Stimulated activated CD8-positive, alpha-beta memory T cell treated with anti-CD3 and anti-CD28 coated beads, Interleukin-15, amount 100 ng/mL, for 48 hours (primary cell): ENCODE measurements at regions not wholly inside any gene's neighbourhood (a gene's known extent, or its start where the extent isn't known, plus 50 kb on each side); places are given as distances from the start of the nearest gene placed in this dataset.
"Not testable (repeated sequence)": the region's sequence is repeated elsewhere in the genome, so short reads cannot be mapped to it uniquely, and the experiment has no call there.

ENCODE experiments used
- DNase-seq, 2 donors: peaks; one replicate each; pipeline ENCODE4 v3.0.0-alpha.2; 2020; ENCODE audit warnings: low read depth in 2 of 2

DNA sequence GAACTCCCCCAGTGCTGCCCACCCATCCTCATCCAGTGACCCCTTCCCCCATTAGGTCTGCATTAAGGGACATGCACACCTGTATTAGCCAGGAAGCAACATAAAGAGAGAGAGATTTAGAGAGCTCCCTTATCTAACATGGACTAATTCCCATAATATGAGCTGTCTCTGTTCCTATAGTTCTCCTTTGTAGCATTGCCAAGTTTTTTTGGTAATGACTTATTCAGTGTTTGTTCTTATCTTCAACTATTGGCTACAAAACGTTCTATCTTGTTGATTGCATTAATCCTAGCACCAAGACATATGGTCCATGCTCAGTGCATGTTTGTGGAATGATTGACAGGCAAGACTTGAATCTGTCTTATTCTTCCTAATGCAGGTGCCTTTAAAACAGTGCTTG is 264.0 kb downstream of the ADGRL2 start:
- DNase-seq, result no peak

DNA sequence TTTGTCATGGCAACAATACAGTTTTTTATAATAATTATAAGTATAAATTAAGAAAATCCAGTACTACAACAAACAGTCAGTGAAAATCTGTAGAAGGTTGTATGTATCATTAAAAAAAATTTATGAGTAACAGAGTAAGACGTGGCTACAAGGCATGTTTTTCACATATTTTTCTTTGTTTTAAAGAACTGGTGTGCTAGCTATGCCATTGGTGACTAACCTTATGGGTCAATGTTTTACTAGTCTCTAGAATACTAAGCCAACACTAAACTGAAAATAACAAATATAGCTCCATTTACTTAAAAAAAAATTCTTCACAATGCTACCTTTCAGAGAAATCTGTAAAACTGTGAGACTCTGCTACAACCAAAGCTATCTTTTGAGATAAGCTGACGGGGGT is 261.5 kb downstream of the ADGRL2 start:
- no peak for DNase-seq

DNA sequence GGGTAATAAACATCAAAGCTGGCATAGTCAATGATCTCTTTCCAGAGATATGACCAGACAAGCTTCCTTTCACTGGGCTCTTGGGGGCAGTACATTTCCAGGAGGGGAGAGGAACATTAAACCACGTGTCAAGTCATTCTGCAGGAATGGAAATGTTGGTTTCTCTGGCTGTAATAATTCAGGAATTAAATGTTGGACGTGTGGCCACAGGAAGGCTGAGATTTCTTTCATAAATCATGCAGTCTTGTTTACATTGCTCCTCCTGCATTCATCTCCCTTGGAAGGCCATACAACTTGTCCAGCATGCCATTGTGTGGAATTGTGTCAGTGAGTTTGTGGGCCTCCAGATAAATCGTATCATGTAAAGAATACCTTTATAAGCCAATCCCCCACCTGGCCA is 259.2 kb downstream of the ADGRL2 start:
- DNase-seq, result no peak

DNA sequence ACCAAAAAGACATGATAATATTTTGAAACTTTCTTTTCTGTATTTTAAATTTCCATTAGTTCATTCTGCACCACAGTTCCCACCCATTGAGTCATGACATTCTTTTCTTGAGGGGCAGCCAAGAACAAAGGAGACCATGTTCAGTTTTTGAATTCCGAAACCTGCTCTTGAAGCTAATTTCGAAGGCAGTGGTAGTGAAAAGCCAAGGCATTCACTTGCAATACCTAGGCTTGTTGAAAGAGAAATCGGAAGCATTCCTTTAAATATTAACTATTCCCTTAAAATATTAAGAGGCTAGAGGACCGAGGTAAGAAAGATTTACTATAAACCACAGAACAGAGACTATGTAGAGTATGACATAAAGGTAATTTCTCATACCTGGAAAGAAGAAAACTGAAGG is 256.3 kb downstream of the ADGRL2 start:
- no peak for DNase-seq

DNA sequence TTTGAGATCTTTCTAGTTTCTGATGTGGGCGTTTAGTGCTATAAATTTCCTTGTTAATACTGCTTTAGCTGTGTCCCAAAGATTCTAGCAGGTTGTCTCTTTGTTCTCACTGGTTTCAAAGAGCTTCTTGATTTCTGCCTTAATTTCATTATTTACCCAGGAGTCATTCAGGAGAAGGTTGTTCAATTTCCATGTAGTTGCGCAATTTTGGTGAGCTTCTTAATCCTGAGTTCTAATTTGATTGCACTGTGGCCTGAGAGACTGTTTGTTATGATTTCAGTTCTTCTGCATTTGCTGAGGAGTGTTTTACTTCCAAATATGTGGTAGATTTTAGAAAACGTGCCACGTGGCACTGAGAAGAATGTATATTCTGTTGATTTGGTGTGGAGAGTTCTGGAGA is 254.6 kb downstream of the ADGRL2 start:
- not testable (repeated sequence) for DNase-seq

DNA sequence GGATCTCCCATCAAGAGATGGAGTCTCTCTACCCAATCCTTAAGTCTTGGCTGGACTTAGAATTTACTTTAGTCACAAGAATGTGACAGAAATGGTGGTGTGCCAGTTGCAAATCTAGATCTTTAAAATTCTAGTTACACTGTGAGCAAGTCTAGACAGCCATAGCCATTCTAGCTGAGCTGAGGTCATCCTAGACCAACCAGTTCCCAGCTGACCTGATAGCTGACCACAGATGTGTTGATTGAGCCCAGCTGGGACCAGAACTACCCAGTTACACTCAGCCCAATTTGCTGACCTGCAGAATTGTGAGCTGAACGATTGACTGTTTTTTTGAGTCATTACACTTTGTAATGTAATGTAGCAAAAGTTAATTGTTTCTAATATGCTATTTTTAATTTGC is 251.8 kb downstream of the ADGRL2 start:
- no peak for DNase-seq

DNA sequence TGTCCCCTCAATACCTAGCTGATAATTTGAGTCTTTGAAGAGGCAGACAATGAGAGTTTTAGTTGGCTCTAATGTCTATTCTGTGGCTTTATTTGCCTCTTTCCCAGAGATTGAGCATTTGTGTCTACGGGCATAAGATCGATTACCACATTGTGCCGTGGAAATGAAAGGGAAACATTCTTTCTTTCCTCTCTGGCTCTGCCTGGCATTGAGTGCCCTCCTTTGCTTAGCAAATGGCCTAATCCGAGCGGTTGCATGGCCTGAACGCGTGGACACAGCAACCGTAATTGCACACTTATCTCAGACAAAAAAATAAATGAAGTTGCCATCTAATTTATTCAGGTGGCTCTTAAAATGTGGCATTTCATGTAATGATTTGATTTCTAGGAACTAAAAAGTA is 247.9 kb downstream of the ADGRL2 start:
- no peak for DNase-seq

DNA sequence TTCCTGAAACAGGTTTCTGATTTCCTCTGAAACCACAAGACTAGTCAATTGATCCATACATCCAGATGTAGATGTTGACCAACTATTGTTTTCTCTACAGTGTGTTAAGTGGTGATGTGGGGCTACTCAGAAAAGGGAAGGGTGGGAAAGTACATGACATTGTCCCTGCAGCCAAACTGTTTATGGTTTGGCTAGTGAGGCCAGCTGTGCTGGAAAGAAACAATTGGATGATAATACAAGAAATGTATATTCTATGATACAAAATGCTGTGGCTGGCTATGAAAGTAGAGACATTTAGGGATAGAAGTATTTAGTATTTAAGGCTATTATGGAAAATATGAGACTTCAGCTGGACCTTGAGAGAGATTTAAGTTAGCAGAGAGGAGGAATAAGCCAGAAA is 244.5 kb downstream of the ADGRL2 start:
- DNase-seq, result no peak

DNA sequence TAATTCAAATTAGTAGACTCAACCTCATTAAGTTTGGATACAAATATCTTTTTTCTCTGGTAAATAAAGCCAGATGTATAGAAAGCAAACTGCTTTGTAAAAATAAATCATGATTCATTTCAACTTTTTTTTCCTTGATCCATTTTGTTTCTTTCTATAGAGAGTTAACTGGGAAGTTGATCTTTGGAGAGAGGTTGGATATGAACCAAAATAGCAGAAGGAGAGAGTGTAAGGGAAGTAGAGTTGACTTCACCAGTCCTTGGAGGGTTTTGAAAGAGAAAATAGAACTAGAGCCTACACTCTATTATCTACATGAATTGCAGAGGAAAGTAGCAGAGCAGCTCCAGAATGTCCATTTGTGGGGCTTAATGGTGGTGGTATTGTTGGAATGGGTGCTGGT is 243.8 kb downstream of the ADGRL2 start:
- no peak for DNase-seq

DNA sequence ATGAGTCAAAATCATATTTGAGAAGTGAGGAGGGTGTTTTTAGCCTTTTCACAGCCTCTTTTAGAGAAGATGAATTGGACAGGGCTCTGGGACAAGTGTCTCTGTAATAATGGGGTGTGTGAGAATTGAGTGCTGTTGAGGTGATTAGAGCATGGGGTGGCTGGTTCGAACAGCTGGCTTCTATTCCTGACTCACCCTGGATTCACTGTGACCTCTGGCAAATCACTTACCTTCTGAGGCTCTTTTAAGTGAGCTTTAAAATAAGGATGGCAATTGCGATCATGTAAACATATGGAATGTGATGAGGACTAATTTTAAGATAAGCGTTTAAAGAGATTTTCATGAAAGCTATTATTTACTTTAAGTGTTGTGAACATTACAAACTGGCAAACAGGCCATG is 243.4 kb downstream of the ADGRL2 start:
- DNase-seq, result no peak

DNA sequence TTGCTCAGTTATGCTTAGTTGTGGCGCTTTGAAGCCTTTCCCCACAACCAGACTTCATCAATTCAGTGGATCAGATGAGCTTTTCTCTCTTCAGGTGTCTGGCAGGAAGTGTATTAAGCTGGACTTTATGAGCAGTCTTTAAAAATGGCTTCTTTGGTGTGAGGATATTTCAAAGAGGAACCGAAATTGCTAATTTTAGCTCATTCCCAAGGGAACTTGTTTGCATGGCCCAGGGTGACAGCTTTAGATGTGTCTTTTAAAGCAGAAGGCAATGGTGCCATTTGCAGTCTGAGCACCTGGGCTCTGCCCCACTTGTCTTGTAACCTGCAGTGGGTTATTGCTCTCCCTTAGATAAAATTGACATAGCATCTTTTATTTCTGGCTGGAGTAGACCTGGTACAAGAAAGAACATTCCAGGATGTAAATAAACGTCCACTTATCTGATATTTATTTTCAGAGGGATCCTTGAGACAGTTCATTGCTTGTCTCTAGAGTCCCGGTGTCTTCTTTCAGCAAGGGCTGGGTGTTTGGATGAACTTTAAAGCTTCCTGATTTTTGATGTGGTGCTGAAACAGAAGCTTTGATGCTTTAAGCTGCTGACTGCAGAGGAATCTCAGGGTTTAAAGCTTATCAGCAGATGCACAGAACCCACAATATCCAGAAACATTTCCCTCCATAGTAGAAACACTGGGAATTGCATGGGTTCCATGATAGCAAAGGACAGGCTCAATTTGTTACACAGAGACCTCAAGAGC is 241.7 kb downstream of the ADGRL2 start:
- DNase-seq, result no peak
